Upper lobe of right lung (tissue), 1 donor: ENCODE measurements at regions not wholly inside any gene's neighbourhood (a gene's known extent, or its start where the extent isn't known, plus 50 kb on each side); places are given as distances from the start of the nearest gene placed in this dataset.

Source experiments
- ATAC-seq: fragments of 200-7000 bp; cut with Tn5 transposase; one replicate; pipeline ENCODE4 v1.9.1; 2020; ENCODE audit warnings: mild to moderate bottlenecking, moderate library complexity
- DNase-seq: peaks from one replicate; pipeline ENCODE4 v3.0.0-alpha.2; 2020
- H3K27ac ChIP-seq: fragments of 200-600 bp; one replicate; pipeline ENCODE4 v1.8.0; 2022
- H3K27me3 ChIP-seq: fragments of 200-600 bp; one replicate; pipeline ENCODE4 v1.8.0; 2022; ENCODE audit warnings: mild to moderate bottlenecking
- H3K36me3 ChIP-seq: fragments of 200-600 bp; one replicate; pipeline ENCODE4 v1.8.0; 2022
- H3K4me1 ChIP-seq: fragments of 200-600 bp; one replicate; pipeline ENCODE4 v1.8.0; 2022
- H3K4me3 ChIP-seq: fragments of 200-600 bp; one replicate; pipeline ENCODE4 v1.8.0; 2022; ENCODE audit warnings: mild to moderate bottlenecking
- H3K9me3 ChIP-seq: fragments of 200-600 bp; one replicate; pipeline ENCODE4 v1.8.0; 2022
- CTCF ChIP-seq: fragments of 200-600 bp; IDR thresholded peaks from one replicate; pipeline ENCODE4 v1.8.0; 2022; ENCODE audit warnings: antibody characterized with exemption
- intact Hi-C: fragments of 100-400 bp; cut with DNase I; formaldehyde crosslinking; loops from one replicate; pipeline ENCODE4 v1.11.0; 2022
- donor health status: DM: no; HTN: yes; CAD: no; lungs with severe emphysema.

GRCh38 chr13:107518292-107518691 lies 697.0 kb downstream of the LIG4 start:
- intact Hi-C loops, result no loop called here
- Histone ChIP-seq H3K4me3 (no peak overlapping the region), H3K36me3 (no peaks in the 10 kb centered on the region), H3K4me1 (no peaks in the 10 kb centered on the region), H3K27me3 (no peaks in the 10 kb centered on the region), H3K9me3 (no peaks in the 10 kb centered on the region), H3K27ac (no peak overlapping the region)
- TF ChIP-seq CTCF, result no peak
- ATAC-seq (no peak), DNase-seq (no peak)

- Histone ChIP-seq H3K4me1 (no peaks in the 10 kb centered on the region), H3K36me3 (no peaks in the 10 kb centered on the region), H3K4me3 (no peak overlapping the region), H3K9me3 (no peaks in the 10 kb centered on the region), H3K27me3 (no peaks in the 10 kb centered on the region), H3K27ac (no peak overlapping the region)
- DNase-seq (no peak), ATAC-seq (no peak)
- intact Hi-C loops, result no loop called here
- no peak for TF ChIP-seq CTCF
Measured at GRCh38 chr13:107516517-107516916, 698.8 kb downstream of the LIG4 start.

GRCh38 chr13:107512551-107512950 lies 702.8 kb downstream of the LIG4 start:
- DNase-seq (no peak), ATAC-seq (no peak)
- H3K36me3 ChIP-seq, result no peaks in the 10 kb centered on the region
- H3K4me3 ChIP-seq, result no peak overlapping the region
- H3K27me3 ChIP-seq, result no peaks in the 10 kb centered on the region
- H3K9me3 ChIP-seq, result no peaks in the 10 kb centered on the region
- no peak overlapping the region for H3K27ac ChIP-seq
- TF ChIP-seq CTCF, result no peak
- H3K4me1 ChIP-seq, result no peaks in the 10 kb centered on the region
- intact Hi-C loops, result no loop called here

- no peak for TF ChIP-seq CTCF
- ATAC-seq (no peak), DNase-seq (no peak)
- H3K27me3 ChIP-seq, result no peaks in the 10 kb centered on the region
- intact Hi-C loops, result no loop called here
- no peak overlapping the region for H3K27ac ChIP-seq
- H3K9me3 ChIP-seq, result no peaks in the 10 kb centered on the region
- H3K4me1 ChIP-seq, result no peaks in the 10 kb centered on the region
- no peak overlapping the region for H3K4me3 ChIP-seq
- no peaks in the 10 kb centered on the region for H3K36me3 ChIP-seq
Measured at GRCh38 chr13:107497661-107498060, 717.7 kb downstream of the LIG4 start.

- no peaks in the 10 kb centered on the region for H3K27me3 ChIP-seq
- no peak for ATAC-seq
- no peak for DNase-seq
- H3K4me1 ChIP-seq, result no peaks in the 10 kb centered on the region
- H3K27ac ChIP-seq, result no peak overlapping the region
- H3K36me3 ChIP-seq, result no peaks in the 10 kb centered on the region
- no peak overlapping the region for H3K4me3 ChIP-seq
- intact Hi-C loops, result no loop called here
- no peaks in the 10 kb centered on the region for H3K9me3 ChIP-seq
- TF ChIP-seq CTCF, result no peak
Measured at GRCh38 chr13:107493266-107493665, 722.1 kb downstream of the LIG4 start.

- TF ChIP-seq CTCF, result no peak
- no peaks in the 10 kb centered on the region for H3K4me1 ChIP-seq
Measured at GRCh38 chr13:107482688-107483087, 732.6 kb downstream of the LIG4 start.

More at GRCh38 chr13:107482688-107483087, 732.6 kb downstream of the LIG4 start:
- H3K9me3 ChIP-seq, result no peaks in the 10 kb centered on the region
- intact Hi-C loops, result no loop called here
- no peaks in the 10 kb centered on the region for H3K36me3 ChIP-seq
- no peak for DNase-seq
- no peak for ATAC-seq
- no peak overlapping the region for H3K4me3 ChIP-seq
- H3K27me3 ChIP-seq, result no peaks in the 10 kb centered on the region
- no peak overlapping the region for H3K27ac ChIP-seq
